Upper lobe of right lung (tissue), 1 donor: ENCODE measurements at regions not wholly inside any gene's neighbourhood (a gene's known extent, or its start where the extent isn't known, plus 50 kb on each side); places are given as distances from the start of the nearest gene placed in this dataset.

Experiments used
- ATAC-seq: fragments of 200-7000 bp; cut with Tn5 transposase; one replicate; pipeline ENCODE4 v1.9.1; 2020; ENCODE audit warnings: mild to moderate bottlenecking, moderate library complexity
- DNase-seq: peaks from one replicate; pipeline ENCODE4 v3.0.0-alpha.2; 2020
- H3K27ac ChIP-seq: fragments of 200-600 bp; one replicate; pipeline ENCODE4 v1.8.0; 2022
- H3K27me3 ChIP-seq: fragments of 200-600 bp; one replicate; pipeline ENCODE4 v1.8.0; 2022; ENCODE audit warnings: mild to moderate bottlenecking
- H3K36me3 ChIP-seq: fragments of 200-600 bp; one replicate; pipeline ENCODE4 v1.8.0; 2022
- H3K4me1 ChIP-seq: fragments of 200-600 bp; one replicate; pipeline ENCODE4 v1.8.0; 2022
- H3K4me3 ChIP-seq: fragments of 200-600 bp; one replicate; pipeline ENCODE4 v1.8.0; 2022; ENCODE audit warnings: mild to moderate bottlenecking
- H3K9me3 ChIP-seq: fragments of 200-600 bp; one replicate; pipeline ENCODE4 v1.8.0; 2022
- intact Hi-C: fragments of 100-400 bp; cut with DNase I; formaldehyde crosslinking; loops from one replicate; pipeline ENCODE4 v1.11.0; 2022
- TF ChIP-seq, protein P1 (sequence below): fragments of 200-600 bp; IDR thresholded peaks from one replicate; pipeline ENCODE4 v1.8.0; 2022; ENCODE audit warnings: antibody characterized with exemption
- donor health status: DM: no; HTN: yes; CAD: no; lungs with severe emphysema.

DNA sequence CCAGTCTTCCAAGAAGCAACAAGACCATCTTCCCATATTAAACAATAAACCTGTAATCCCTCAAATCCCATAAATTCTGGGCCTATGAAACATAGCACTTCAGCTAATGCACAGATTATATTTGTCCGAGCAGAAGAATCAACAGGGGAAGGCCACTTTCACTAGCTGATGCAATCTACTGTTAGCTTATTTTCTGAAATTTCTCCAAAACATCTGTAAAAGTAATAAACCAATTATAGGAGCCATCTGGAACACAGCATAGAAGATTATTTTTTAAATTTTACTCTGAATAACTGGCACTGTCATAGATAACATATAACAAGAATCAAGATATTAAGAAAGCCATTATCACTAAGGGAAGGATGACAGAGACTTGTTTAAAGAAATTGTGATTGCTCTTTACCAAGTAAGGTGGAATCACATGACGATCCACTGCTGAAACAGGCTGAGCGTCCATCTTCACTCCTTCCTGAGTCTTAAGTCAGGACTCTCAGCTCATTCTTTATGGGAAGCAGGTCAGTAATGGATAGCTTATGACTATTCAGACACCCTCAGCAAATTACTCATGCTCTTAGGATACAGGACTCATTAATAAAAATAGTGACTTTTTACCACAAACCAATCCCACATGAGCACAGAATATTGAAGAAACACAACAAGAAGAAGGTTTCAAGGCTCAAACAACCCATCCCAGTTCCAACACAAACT, 719.5 kb downstream of the XPNPEP1 start:
- Histone ChIP-seq H3K9me3 (no peaks in the 10 kb centered on the region), H3K27me3 (no peaks in the 10 kb centered on the region), H3K4me3 (no peak overlapping the region), H3K36me3 (no peaks in the 10 kb centered on the region), H3K4me1 (no peaks in the 10 kb centered on the region), H3K27ac (no peak overlapping the region)
- TF ChIP-seq, protein P1, sequence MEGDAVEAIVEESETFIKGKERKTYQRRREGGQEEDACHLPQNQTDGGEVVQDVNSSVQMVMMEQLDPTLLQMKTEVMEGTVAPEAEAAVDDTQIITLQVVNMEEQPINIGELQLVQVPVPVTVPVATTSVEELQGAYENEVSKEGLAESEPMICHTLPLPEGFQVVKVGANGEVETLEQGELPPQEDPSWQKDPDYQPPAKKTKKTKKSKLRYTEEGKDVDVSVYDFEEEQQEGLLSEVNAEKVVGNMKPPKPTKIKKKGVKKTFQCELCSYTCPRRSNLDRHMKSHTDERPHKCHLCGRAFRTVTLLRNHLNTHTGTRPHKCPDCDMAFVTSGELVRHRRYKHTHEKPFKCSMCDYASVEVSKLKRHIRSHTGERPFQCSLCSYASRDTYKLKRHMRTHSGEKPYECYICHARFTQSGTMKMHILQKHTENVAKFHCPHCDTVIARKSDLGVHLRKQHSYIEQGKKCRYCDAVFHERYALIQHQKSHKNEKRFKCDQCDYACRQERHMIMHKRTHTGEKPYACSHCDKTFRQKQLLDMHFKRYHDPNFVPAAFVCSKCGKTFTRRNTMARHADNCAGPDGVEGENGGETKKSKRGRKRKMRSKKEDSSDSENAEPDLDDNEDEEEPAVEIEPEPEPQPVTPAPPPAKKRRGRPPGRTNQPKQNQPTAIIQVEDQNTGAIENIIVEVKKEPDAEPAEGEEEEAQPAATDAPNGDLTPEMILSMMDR, result no peak
- intact Hi-C loops, result no loop called here
- ATAC-seq, result no peak
- DNase-seq, result no peak

DNA sequence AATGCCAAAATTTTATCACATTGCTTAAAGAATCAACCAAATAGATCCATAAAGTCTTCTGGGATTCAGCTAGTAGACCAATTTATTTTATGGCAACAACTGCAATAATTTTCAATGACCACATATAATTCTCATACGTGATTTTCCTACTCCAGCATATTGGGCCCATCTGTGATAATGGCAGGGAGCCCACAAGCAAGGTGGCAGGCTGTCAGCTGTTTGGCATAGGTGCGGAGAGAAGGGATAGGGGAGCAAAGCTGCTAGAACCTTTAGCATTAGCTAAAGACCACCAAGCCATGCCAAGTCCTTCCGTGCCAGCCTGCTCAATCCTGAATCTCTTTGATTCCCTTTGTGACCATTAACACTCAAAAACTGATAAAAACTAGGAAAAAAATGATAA, 721.2 kb downstream of the XPNPEP1 start:
- Histone ChIP-seq H3K4me3 (no peak overlapping the region), H3K4me1 (no peaks in the 10 kb centered on the region), H3K9me3 (no peaks in the 10 kb centered on the region), H3K27ac (no peak overlapping the region), H3K36me3 (no peaks in the 10 kb centered on the region), H3K27me3 (no peaks in the 10 kb centered on the region)
- TF ChIP-seq, protein P1, result no peak
- intact Hi-C loops, result no loop called here
- no peak for DNase-seq
- ATAC-seq, result no peak

DNA sequence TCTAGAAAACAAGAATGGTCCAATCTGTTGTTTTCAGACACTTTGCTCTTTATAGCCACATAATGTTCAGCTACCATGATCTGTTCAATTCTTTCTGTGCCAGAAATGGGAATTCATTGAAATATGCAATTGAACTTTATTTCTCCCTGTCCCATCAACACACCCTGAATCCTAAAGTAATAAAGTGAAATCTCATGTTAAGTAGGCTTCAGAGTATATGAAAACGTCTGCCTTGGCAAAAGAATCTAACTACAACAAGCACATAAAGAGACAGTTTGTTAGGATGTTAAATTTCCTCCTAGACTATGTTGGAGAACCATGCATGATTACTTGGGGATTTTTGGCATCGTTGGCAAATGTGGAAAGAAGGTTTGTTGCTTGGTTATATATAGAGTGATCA, 722.7 kb downstream of the XPNPEP1 start:
- ATAC-seq (no peak), DNase-seq (no peak)
- Histone ChIP-seq H3K27me3 (no peaks in the 10 kb centered on the region), H3K9me3 (no peaks in the 10 kb centered on the region), H3K4me3 (no peak overlapping the region), H3K27ac (no peak overlapping the region), H3K4me1 (no peaks in the 10 kb centered on the region), H3K36me3 (no peaks in the 10 kb centered on the region)
- TF ChIP-seq, protein P1, result no peak
- intact Hi-C loops, result no loop called here

DNA sequence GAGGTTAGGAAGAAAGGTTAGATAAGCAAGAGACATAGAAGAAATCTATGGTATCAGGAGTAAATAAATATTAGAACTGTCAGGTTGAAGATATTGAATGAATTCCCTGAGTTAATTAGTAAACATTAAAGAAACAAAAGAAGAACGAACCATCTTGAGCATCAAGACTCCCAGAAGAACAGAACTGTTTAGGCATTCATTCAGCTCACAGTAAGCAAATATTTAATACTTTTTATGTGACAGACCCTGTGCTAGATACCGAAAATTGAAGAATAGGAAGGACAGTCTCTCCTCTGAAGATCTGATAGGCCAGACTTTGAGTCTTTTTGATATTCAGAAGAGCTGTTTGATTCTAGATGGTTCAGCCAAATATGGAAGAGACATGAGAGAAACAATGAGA, 731.5 kb downstream of the XPNPEP1 start:
- no peak for DNase-seq
- Histone ChIP-seq H3K36me3 (no peaks in the 10 kb centered on the region), H3K4me1 (no peaks in the 10 kb centered on the region), H3K27ac (no peak overlapping the region), H3K27me3 (no peaks in the 10 kb centered on the region), H3K9me3 (no peaks in the 10 kb centered on the region), H3K4me3 (no peak overlapping the region)
- intact Hi-C loops, result no loop called here
- no peak for ATAC-seq
- TF ChIP-seq, protein P1, result no peak

DNA sequence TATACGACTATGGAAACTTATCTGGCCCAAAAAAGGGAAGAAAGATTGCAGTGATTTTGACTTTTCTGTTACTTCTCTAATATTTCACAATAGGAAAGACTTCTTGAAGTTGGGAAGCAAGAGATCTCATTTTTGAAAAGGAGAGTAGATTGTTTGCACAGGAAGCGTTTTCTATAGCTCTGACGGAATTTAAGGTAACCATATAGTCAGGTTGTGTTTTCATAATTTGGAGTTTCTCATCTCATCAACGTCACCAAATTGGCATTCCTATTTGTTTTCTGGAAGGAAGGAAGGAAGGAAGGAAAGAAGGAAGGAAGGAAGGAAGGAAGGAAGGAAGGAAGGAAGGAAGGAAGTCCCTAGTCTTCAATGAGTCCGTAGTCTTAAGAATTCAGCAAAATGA, 732.0 kb downstream of the XPNPEP1 start:
- Histone ChIP-seq H3K36me3 (no peaks in the 10 kb centered on the region), H3K27ac (no peak overlapping the region), H3K27me3 (no peaks in the 10 kb centered on the region), H3K4me3 (no peak overlapping the region), H3K4me1 (no peaks in the 10 kb centered on the region), H3K9me3 (no peaks in the 10 kb centered on the region)
- intact Hi-C loops, result no loop called here
- no peak for DNase-seq
- TF ChIP-seq, protein P1, result no peak
- ATAC-seq, result no peak

DNA sequence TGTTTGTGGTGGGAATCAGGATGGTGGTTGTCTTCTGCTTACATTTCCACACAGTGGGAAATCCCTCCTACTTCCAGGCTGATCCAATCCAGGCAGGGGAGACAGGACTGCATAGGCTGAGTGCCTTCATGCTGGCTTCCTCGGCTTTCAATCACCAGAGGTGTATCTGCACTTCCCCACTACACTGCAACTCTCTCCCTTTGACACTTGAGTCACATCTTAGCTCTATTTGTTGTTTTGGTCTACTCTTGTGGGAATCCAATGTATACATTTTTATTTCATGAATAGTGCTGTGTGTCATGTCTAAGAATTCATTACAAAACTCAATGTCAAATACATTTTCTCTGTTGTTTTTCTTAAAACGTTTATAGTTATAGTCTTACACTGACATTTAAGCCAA, 735.6 kb downstream of the XPNPEP1 start:
- H3K27ac ChIP-seq, result no peak overlapping the region
- H3K27me3 ChIP-seq, result no peaks in the 10 kb centered on the region
- H3K4me1 ChIP-seq, result no peaks in the 10 kb centered on the region
- H3K4me3 ChIP-seq, result no peak overlapping the region
- H3K9me3 ChIP-seq, result no peaks in the 10 kb centered on the region
- ATAC-seq (no peak), DNase-seq (no peak)
- no peaks in the 10 kb centered on the region for H3K36me3 ChIP-seq
- intact Hi-C loops, result no loop called here
- TF ChIP-seq, protein P1, result no peak
